T-helper 2 cell (primary cell): ENCODE measurements at regions not wholly inside any gene's neighbourhood (a gene's known extent, or its start where the extent isn't known, plus 50 kb on each side); places are given as distances from the start of the nearest gene placed in this dataset.

ENCODE experiments used
- DNase-seq, 5 experiments: peaks; one replicate each; pipeline versions ENCODE4 v3.0.0 to v3.0.0-alpha.2; 2012 to 2022

DNA sequence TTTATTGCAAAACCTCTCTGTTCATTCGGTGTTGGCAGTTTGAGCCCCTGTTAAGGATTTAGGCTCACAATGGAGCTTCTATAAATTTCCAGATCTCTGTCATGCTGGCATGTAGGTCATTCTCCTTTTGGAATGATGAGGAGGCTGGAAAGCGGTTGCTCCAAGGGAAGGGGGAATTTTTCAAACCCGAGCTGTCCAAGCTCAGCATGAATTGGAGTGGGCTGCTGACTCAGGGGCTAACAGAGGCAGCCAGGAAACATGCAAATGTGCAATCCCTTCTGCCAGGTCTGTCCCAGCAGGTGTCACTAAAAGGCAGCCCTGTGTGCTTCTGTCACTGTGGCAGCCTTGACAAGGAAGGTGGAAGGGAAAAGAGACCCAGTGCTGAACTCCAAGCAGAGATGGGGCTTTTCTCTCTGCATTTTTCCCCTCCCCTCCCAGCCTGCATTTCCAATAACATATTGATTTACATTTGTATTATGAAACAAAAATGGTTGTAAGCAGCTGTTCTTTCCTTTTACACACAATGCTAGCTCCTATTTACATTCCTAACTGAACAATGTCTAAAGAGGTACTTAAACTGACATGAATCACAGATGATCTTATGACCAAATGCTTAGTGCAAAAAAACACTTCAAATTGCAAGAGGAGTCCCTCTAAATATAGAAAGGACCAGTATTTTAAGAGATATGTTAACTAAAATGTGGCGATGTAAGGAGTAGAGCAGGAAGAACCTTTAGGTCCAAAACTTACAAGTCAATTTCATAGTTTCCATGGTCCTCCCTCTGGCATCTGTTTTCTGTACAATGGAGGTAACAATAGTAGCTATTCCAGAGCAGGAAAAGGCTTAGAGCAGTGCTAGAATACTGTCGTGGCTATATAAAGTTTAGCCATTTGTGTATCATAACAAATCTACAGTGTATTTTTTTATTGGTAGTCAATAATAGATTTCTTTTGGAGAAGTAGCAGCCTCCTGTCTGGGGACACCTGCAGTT, 84.5 kb upstream of the ATP10A start:
- DNase-seq = no peak

DNA sequence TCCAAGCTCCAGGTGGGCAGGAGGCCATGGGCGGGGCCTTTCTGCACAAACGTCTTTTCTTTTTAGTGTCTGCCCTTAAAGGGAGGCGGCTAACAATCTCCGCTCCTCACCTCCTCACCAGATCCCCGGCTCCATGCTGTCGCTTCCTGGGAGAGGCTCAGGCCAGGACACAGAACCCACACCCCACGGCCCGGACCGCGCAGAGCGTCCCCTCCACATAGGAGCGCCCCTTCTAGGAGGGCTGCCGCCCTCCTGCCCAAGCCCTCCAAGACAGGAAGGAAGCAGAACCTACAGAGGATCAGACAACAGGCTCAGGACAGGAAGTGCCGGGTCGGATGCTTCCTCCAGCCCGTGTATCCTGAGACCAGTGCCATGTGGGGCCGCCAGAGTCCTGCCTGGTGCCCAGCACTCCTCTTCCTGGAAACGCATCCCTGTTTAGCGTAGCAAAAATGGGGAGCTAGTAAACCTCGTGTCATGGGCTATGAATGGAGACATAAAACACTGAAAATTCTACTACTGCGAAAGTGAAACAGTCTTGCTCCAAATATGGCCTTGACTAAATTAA, 83.2 kb upstream of the ATP10A start:
- DNase-seq = no peak

DNA sequence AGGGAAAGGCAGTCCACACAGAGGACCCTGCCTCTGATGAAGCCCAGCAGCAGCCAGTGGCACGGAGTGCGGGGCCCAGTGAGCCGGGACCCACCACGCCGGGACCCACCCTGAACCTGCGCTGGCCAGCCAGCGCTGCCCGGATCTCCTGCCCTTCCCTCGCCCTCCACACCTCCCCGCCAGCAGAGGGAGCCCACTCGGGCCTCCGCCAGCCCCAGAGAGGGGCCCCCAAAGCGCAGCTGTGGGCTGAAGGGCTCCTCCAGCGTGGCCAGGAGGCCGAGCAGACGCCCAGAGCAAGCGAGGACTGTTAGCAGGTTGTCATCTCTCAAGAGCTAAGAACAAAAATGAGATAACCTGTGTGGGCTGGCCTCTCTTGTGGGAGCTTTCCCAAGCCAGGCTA, 81.3 kb upstream of the ATP10A start:
- DNase-seq = no peak

DNA sequence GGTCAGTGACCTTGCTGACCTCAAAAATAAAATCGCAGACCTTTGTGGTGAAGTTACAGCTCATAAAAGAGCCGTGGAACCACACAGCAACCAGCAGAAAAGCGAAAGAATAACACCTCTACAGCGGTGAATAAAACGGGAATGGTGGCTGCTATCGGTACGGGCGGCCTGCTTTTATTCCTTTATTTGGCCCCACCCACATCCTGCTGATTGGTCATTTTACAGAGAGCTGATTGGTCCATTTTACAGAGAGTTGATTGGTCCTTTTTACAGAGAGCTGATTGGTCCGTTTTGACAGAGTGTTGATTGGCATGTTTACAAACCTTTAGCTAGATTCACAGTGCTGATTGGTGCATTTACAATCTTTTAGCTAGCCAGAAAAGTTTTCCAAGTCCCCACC, 80.7 kb upstream of the ATP10A start:
- DNase-seq = no peak

DNA sequence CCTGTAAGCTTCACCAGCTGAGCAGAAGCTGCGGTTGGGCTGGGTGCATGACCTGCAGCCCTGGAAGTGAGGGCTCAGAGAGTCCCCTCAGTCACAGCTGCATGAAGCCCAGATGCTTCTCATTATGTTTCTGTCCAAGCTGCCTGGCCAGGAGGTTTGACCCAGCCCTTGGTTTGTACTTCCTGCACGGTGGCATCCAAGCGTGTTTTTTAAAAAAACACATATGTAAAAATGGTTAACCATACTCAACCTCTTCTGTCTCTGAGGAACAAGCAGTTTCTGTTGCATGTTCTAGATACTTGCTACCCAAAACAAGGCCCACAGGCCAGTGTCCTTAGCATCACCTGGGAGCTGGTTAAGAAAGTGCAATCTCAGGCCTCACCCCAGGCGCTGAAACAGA, 76.0 kb upstream of the ATP10A start:
- DNase-seq = no peak

DNA sequence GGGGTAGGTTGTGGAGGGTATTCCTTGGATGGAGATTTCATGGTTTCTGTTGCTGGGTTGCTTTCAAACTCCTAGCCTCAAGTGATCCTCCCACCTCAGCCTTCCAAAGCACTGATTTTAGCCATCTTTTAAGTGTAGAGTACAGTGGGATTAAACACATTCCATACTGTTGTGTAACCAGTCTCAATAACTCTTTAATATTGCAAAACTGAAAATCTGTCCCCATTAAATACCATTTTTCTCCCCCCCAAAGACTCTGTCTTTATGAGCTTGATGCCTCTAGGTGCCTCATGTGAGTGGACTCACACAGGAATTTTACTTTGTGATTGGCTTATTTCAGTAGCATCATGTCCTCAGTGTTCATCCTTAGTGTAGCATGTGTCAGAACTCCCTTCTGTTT, 74.7 kb upstream of the ATP10A start:
- no peak for DNase-seq

DNA sequence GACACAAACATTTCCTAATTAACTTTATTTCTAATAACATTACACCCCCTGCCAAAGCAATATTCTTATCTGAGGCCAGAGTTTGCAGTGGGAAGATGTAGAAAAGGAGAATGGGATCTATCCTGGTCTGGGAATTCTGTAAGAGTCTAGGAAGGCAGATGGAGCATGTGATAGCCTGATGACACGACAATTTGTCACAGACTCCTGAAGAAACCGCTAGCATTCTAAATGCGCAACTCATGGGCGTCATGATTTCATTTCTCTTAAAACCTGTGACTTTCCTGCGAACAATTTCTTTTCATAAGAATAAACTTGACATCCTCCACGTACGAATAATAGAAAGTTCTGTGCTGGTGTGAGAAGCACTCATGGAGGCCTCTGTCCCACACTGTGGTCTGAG, 72.9 kb upstream of the ATP10A start:
- no peak for DNase-seq

DNA sequence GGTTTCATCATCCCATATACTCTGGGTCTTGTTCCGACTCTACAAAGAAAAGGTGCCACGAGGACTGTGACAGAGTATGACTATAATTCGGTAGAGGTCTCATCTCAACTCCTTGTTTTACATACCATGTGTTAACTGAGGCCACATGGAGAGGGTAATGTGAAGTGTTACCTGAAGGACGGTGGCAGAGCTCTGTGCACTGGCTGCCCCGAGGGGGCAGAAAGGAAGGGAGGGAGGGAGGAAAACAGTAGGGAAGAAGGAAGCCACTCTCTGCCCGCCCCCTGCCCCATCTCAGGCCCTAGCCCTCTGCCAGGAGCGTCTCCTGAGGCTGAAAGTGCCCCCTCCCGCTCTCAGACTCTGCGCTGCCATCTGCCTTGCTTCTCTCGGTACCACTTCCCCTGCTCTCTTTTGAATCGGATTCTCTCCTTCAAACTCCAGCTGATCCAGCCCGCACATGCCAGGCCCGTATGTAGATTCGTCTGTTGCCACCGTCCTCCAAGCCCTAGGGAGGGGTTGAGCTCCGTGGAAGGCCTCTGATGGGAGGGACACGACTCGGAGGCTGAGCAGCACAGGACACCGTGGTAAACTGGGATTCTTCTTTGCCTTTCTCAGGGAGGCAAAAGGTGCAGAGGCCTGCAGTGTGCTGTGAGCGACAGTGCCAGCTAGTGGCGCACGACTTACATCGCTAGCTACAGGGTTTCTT, 70.5 kb upstream of the ATP10A start:
- peak in 4 of 5 experiments; percentile 21 to 78 (median 36) for DNase-seq

DNA sequence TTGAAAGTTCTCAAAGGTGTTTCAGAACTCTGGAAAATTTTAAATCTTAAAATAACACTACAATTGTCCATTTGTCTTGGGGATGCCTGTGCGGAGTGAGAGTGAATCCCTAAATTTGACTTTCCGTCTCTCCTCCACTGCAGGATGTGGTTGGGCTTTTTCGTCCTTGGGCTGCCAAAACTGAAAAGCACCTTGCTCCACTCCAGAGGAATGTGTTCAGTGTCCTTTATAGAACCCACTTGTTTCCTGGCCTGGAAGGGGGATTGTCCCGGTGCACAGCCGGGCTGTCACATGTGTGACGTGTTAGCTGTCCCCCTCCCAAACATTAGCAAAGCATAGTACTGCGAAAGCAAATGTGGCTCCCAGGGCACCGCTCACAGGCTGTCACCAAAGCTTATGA, 69.6 kb upstream of the ATP10A start:
- no peak for DNase-seq

DNA sequence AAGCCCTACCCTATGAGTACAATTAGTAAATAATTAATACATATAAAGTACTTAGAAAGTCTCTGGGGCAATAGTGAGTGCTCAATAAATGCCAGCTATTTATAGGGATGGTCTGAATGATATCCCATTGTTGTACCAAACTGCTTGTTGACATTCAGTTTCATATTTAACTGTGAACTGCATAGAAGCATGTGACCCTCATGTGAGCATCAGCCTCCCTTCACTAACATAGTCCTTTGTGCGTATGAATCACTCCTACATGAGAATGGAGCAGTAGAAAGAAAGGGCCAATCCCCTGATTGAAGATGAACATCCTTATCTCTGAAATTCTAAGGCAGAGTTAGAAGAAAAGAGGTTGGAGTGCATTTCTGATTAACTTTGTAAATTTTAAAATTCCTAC, 68.7 kb upstream of the ATP10A start:
- no peak for DNase-seq

DNA sequence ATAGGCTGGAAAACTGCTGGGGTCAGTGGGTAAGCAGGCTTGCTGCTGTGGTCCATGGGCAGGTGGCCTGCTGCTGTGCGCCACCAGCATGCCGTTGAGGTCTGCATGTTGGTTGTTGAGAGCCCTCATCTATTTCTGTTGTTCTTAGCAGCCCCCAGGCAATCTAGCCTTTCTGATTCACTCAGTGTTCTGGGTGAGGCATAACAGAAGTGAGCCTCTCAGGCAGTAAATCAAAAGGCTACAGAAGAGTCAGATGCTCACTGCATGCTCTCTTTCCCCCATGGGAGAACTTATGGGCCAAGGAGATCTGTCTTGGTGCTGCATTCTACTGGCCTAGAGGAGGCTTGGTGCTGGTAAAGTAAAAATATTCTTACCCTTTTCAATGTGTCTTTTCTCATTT, 67.8 kb upstream of the ATP10A start:
- DNase-seq = no peak
